ENCODE measurements at regions not wholly inside any gene's neighbourhood (a gene's known extent, or its start where the extent isn't known, plus 50 kb on each side); places are given as distances from the start of the nearest gene placed in this dataset.

DNA sequence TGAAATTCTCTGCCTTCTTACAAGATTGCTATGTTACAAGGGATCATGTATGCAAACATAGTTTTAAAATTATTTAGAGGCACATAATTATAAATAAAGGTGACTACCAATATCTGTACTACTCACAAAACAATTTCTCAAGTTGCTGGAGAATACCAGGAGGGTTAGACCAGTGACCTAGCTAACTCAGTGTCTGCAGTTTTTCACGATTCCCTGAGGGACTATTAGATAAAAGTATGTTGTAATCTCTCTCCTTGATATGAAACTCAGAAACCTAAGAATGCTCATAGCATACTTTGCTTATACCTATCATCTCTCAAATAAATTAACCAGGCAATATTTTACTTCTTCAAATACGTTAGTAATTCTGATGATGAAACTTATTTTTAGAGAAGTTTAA, 534.0 kb upstream of the ANKRD30A start:
- H3K4me1 ChIP-seq (ENCODE audit: insufficient read depth, low read length) = no peaks in the 10 kb centered on the region
- H3K36me3 ChIP-seq (ENCODE audit: insufficient read depth, low read length) = no peaks in the 10 kb centered on the region
- H3K9me3 ChIP-seq (ENCODE audit: control insufficient read depth, insufficient read depth, low read length) = no peaks in the 10 kb centered on the region
- no peak overlapping the region for H3K9ac ChIP-seq (ENCODE audit: low read depth, low read length)

DNA sequence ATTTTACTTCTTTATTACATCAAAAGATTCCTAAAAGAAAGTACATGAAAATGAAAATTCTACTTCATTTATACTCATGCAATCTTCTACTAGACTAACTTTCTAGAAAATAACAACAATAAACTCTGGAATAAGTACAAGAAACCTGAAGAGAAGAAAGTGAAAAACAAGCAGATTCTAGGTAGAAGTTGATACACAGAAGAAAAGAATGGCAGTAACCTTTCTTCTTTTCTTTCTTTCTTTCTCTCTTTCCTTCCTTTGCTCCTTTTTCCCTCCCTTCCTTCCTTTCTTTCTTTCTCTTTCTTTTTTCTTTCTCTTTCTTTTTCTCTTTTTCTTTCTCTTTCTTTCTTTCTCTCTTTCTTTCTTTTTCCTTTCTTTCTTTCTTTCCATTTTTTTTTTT, 541.7 kb upstream of the ANKRD30A start:
- Histone ChIP-seq H3K4me1 (ENCODE audit: insufficient read depth, low read length) (no peaks in the 10 kb centered on the region), H3K9ac (ENCODE audit: low read depth, low read length) (no peak overlapping the region), H3K9me3 (ENCODE audit: control insufficient read depth, insufficient read depth, low read length) (no peaks in the 10 kb centered on the region), H3K36me3 (ENCODE audit: insufficient read depth, low read length) (no peaks in the 10 kb centered on the region)

DNA sequence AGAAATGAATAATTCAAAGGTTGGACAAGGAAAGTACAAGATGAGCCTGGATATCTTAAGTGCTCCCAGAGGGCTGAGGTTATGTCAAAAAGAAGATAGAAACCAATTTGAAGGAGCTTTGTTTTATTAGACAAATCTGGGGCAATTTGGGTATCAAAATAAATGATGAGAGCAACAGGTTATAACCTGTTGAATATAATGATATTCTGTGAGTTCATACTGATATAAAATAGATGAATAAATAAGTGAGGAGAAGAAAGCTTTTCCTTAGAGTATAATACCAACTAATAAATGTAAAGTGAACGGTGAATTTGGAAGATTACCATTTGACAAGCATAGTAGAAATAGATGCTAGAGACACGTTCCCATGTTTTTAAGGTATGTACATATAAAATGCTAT, 544.2 kb upstream of the ANKRD30A start:
- Histone ChIP-seq H3K9ac (ENCODE audit: low read depth, low read length) (no peak overlapping the region), H3K4me1 (ENCODE audit: insufficient read depth, low read length) (no peaks in the 10 kb centered on the region), H3K36me3 (ENCODE audit: insufficient read depth, low read length) (no peaks in the 10 kb centered on the region), H3K9me3 (ENCODE audit: control insufficient read depth, insufficient read depth, low read length) (no peaks in the 10 kb centered on the region)

DNA sequence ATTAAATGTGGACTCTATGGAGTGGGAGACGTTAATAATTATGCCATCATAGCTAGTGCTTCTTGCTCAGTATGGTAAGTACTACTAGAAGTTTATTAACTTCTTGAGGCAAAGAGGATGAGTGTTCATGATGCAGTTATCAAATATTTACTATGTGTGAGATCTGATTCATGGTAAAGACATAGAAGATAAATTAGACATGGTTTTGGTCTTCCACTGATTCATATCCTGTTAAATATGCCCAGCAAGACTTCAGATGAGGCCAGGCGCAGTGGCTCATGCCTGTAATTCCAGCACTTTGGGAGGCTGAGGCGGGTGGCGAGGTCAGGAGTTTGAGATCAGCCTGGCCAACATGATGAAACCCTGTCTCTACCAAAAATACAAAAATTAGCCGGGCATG, 547.1 kb upstream of the ANKRD30A start:
- Histone ChIP-seq H3K4me1 (ENCODE audit: insufficient read depth, low read length) (no peaks in the 10 kb centered on the region), H3K9ac (ENCODE audit: low read depth, low read length) (no peak overlapping the region), H3K36me3 (ENCODE audit: insufficient read depth, low read length) (no peaks in the 10 kb centered on the region), H3K9me3 (ENCODE audit: control insufficient read depth, insufficient read depth, low read length) (peaks cover 6% of the 10 kb centered on the region)

DNA sequence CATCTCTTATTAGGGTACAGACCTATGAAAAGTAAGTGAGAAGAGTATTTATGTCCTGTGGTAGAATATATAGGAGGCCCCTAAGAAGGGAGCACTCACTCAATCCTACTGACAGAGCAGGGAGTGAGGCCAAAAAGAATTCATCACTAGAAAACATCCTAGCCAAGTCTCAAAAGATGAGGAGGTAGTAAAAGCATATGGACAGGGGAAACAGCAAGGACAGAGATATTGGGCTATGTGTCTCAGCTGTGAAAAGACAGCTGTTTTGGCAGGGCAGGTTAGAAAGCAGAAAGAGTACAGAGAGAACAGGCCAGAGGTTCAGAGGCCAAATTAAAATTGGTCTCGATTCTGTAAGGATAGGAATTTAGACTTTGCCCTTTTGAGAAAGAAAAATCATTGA, 548.3 kb upstream of the ANKRD30A start:
- no peak overlapping the region for H3K9ac ChIP-seq (ENCODE audit: low read depth, low read length)
- no peaks in the 10 kb centered on the region for H3K4me1 ChIP-seq (ENCODE audit: insufficient read depth, low read length)
- peaks cover 6% of the 10 kb centered on the region for H3K9me3 ChIP-seq (ENCODE audit: control insufficient read depth, insufficient read depth, low read length)
- no peaks in the 10 kb centered on the region for H3K36me3 ChIP-seq (ENCODE audit: insufficient read depth, low read length)

DNA sequence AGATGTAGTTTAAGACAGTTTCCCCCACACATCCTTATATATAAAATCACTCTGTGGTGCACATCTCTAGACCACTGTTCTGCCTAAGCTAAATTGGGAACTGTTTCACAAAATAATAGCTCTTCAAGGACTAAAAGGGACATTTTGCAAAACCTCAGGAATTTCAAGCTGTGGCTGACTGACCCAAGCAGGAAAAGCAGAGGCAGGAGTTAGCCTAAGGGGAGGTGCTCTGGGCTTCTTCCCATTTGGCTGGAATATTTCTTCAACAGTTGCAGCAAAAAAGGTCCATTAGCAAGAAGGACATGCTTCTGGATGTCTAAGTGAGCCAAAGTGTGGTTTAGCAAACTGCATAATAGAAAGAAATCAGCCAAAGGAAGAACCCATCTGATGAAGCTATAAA, 551.2 kb upstream of the ANKRD30A start:
- Histone ChIP-seq H3K9ac (ENCODE audit: low read depth, low read length) (no peak overlapping the region), H3K36me3 (ENCODE audit: insufficient read depth, low read length) (no peaks in the 10 kb centered on the region), H3K9me3 (ENCODE audit: control insufficient read depth, insufficient read depth, low read length) (peaks cover 6% of the 10 kb centered on the region)

DNA sequence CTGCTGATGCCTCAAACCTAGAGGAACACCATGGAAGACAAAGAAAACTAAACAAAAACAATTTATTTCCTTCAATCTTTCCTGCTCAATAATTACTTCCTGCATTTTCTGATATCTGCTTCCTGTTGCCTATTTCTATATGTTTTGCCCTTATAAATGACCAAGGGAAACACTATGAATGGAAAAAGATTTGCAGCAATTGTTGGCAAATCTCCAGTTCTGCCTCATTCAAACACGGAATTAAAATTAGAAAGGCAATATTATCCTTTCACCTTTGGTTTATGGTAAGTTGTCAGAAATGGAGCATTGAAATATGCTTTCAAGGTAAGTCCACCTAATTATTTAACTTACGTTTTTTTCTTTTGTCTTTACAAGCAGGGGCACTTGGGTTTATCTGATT, 552.2 kb upstream of the ANKRD30A start:
- Histone ChIP-seq H3K4me1 (ENCODE audit: insufficient read depth, low read length) (no peaks in the 10 kb centered on the region), H3K9ac (ENCODE audit: low read depth, low read length) (no peak overlapping the region), H3K36me3 (ENCODE audit: insufficient read depth, low read length) (no peaks in the 10 kb centered on the region), H3K9me3 (ENCODE audit: control insufficient read depth, insufficient read depth, low read length) (peaks cover 6% of the 10 kb centered on the region)

More for the DNA sequence above, 551.2 kb upstream of the ANKRD30A start:
- no peaks in the 10 kb centered on the region for H3K4me1 ChIP-seq (ENCODE audit: insufficient read depth, low read length)

DNA sequence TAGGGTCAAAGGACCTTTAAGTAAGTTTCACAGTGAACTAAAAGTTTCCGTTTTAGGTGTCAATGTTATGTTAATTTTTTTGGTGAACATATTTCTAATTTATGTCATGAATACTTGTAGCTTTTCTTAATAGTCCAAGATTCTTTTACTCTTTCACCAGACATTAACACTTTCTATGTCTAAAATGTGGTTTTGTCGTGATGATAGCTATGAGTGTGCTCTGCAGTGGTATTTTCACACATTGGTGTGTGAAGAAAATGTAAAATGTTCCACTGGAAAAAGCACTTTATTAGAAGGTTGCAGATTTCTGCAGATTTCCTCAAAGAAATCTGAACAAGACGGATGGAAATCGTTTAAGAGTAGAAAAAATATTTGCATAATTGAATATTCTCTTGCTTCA, 561.0 kb upstream of the ANKRD30A start:
- Histone ChIP-seq H3K4me1 (ENCODE audit: insufficient read depth, low read length) (no peaks in the 10 kb centered on the region), H3K9ac (ENCODE audit: low read depth, low read length) (no peak overlapping the region), H3K9me3 (ENCODE audit: control insufficient read depth, insufficient read depth, low read length) (no peaks in the 10 kb centered on the region), H3K36me3 (ENCODE audit: insufficient read depth, low read length) (no peaks in the 10 kb centered on the region)

DNA sequence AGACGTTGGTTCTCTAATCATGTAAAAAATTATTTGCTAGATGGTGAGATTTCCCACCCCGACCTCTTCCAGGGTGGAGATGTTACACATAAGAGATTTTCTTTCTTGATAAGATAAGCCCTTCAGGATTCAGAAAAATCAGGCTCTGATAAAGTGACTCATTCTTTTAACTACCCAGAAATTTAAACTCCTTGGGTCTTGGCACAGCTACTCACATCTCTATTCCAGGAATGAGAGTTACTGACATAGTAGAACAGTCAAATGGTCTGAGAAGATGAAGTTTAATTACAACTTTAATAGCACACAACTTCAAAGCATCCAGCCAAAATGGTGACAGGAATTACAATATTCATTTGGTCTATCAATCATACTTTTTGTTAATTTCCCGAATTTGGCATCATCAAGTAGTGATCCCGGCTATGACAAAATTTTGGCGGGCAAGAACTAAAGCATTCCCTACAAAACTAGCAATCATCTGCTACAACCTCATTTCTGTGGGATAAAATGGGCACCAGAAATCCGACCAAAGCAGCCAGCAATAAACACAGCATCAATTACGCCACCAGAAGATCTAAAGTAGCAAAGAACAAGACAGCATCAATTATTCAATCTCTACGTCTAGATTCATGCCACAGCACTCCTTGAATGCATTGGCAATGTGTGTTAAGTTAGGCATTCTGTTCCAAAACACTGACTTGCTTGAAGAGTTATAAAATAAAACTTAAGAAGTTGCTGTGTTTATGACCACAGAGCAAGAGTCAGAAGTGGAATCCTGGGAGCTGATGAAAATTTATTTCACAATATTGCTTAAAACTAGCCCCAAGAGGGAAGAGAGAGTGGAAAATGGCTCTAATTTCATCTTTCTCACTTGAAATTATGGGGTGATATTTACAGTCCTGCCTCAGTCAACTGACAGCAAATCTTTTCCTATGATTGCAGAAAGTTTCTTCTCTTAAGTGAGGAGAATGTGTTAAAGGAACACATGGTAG, 565.7 kb upstream of the ANKRD30A start:
- H3K9me3 ChIP-seq (ENCODE audit: control insufficient read depth, insufficient read depth, low read length) = no peaks in the 10 kb centered on the region
- H3K9ac ChIP-seq (ENCODE audit: low read depth, low read length) = no peak overlapping the region
- H3K4me1 ChIP-seq (ENCODE audit: insufficient read depth, low read length) = no peaks in the 10 kb centered on the region
- H3K36me3 ChIP-seq (ENCODE audit: insufficient read depth, low read length) = no peaks in the 10 kb centered on the region

DNA sequence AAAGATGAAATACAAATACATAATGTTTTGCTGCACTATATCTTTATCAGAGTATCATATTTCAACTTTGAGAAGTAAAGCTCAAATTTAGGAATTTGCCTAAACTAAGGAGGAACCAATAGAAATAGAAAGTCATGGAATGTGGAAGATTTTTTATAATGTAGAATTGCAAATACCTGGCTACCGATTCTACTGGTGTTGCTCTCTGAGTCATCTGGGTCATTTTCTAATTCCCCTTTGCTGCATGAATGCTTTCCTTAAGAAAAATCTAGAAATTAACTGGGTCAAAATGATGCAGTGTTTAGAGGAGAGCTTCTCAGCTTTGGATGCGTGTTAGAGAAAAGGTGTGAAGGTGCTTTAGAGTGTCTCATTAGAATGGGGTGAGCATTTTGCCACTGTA, 568.9 kb upstream of the ANKRD30A start:
- no peak overlapping the region for H3K9ac ChIP-seq (ENCODE audit: low read depth, low read length)
- H3K36me3 ChIP-seq (ENCODE audit: insufficient read depth, low read length) = no peaks in the 10 kb centered on the region
- H3K9me3 ChIP-seq (ENCODE audit: control insufficient read depth, insufficient read depth, low read length) = no peaks in the 10 kb centered on the region
- no peaks in the 10 kb centered on the region for H3K4me1 ChIP-seq (ENCODE audit: insufficient read depth, low read length)

DNA sequence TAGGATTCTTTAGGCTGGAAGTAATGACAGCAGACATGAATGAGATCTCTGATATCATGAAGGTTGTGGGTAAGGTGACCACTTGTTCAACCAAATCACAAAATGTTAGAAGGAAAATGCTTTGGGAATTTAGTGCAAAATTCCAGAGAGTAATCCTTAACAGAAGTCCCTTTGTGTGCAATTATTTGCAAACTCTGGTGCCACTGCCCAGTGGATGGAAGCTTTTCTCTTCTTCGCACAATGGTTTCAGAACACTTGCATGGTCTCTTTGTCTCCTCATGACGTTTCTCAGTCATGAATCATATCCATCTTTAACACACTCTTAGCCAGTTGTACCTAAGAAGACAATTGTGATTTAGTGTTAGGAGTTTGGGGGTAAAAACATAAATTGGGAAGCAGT, 570.4 kb upstream of the ANKRD30A start:
- Histone ChIP-seq H3K4me1 (ENCODE audit: insufficient read depth, low read length) (no peaks in the 10 kb centered on the region), H3K9ac (ENCODE audit: low read depth, low read length) (no peak overlapping the region), H3K9me3 (ENCODE audit: control insufficient read depth, insufficient read depth, low read length) (no peaks in the 10 kb centered on the region), H3K36me3 (ENCODE audit: insufficient read depth, low read length) (no peaks in the 10 kb centered on the region)

DNA sequence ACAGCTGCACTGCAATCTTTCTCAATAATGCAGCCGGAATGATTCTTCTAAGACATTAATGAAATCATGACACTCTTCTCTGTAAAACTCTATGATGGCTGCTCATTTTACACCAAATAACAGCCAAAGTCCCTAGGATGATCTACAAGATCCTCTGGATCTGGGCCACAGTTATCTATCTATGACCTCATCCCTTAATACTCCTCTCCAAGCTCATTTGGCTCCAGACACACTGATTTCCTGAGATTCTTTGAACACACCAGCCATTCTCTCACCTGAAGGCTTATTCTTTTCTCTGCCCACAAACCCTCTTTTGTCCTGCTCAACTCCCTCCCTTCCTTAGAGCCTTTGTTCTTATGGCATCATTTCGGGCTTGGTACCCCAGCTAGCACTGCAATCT, 577.4 kb upstream of the ANKRD30A start:
- Histone ChIP-seq H3K36me3 (ENCODE audit: insufficient read depth, low read length) (no peaks in the 10 kb centered on the region), H3K9me3 (ENCODE audit: control insufficient read depth, insufficient read depth, low read length) (no peaks in the 10 kb centered on the region), H3K9ac (ENCODE audit: low read depth, low read length) (no peak overlapping the region), H3K4me1 (ENCODE audit: insufficient read depth, low read length) (no peaks in the 10 kb centered on the region)

DNA sequence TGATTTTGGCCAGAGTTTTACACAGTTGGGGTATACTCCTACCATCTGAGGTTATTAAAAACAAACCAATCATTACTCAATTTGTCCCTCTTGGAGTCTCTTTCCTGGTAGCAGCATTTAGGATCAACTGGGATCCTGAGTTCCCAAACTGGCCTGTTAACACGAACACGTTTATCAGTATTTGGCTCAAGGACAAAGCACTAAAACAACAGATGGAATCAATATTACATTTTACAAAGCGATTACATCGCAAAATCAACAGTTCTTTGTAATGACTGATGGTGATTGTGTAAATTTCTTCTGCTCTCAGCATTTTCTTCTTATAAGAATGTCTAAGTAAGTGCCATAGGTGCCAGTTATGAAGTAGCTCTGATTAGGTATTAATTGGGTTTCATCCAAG, 582.9 kb upstream of the ANKRD30A start:
- H3K9me3 ChIP-seq (ENCODE audit: control insufficient read depth, insufficient read depth, low read length) = no peaks in the 10 kb centered on the region
- H3K9ac ChIP-seq (ENCODE audit: low read depth, low read length) = no peak overlapping the region
- H3K36me3 ChIP-seq (ENCODE audit: insufficient read depth, low read length) = no peaks in the 10 kb centered on the region
- H3K4me1 ChIP-seq (ENCODE audit: insufficient read depth, low read length) = no peaks in the 10 kb centered on the region

DNA sequence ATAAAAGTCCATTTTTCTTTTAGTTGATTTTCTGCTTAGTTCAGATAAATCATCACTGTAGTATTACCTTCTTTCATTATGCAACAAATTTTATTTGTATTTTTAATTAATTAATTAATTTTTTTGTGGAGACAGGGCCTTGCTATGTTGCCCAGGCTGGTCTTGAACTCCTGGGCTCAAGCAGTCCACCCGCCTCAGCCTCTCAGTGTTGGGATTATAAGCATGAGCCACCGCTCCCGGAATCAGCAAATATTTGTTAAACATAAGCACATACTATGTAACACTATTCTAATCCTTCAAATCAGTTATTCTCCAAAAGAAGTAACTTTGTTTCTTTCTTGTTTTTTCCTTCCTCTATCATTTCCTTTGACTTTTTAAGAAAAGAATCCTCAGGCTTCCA, 584.8 kb upstream of the ANKRD30A start:
- Histone ChIP-seq H3K36me3 (ENCODE audit: insufficient read depth, low read length) (no peaks in the 10 kb centered on the region), H3K4me1 (ENCODE audit: insufficient read depth, low read length) (no peaks in the 10 kb centered on the region), H3K9me3 (ENCODE audit: control insufficient read depth, insufficient read depth, low read length) (no peaks in the 10 kb centered on the region), H3K9ac (ENCODE audit: low read depth, low read length) (no peak overlapping the region)

DNA sequence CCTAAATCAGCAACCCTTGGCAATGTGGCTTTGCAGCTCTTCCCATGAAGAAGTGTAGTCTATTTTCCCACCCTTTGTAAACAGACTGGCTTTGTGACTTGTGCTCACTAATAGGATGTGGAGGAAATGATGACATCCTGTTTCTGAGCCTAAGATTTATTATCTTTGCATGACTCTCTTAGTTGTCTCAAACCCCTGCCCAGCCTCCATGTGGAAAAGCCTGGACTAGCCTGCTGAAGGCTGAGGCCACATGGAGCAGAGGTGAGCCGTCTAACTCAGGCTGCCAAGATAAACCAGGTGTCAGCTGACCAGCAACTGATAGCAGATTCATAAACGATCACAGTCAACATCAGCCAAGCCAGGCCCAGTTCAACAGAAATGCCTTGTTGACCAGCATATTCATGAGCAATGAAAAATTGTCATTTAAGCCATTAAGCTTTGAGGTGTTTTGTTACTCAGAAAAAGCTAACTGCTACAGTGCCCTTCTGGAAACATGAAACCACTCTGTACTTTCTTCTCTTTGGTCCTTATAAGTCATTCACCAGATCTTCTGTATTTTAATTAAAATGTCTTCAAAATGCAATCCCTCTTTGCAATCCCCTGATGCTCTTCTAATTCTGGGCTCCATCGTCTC, 586.3 kb upstream of the ANKRD30A start:
- Histone ChIP-seq H3K9ac (ENCODE audit: low read depth, low read length) (no peak overlapping the region), H3K36me3 (ENCODE audit: insufficient read depth, low read length) (no peaks in the 10 kb centered on the region), H3K4me1 (ENCODE audit: insufficient read depth, low read length) (no peaks in the 10 kb centered on the region), H3K9me3 (ENCODE audit: control insufficient read depth, insufficient read depth, low read length) (no peaks in the 10 kb centered on the region)
